ENCODE measurements at regions not wholly inside any gene's neighbourhood (a gene's known extent, or its start where the extent isn't known, plus 50 kb on each side); places are given as distances from the start of the nearest gene placed in this dataset.

GRCh38 chr15:93223803-93224202 is 134.8 kb upstream of the RGMA start:
- no peak for DNase-seq (ENCODE audit: low read depth in 4 of 4, low spot score in 1 of 4)

- no peak for DNase-seq (ENCODE audit: low read depth in 4 of 4, low spot score in 1 of 4)
Observed at GRCh38 chr15:93221759-93222158, 132.7 kb upstream of the RGMA start.

- no peak for DNase-seq (ENCODE audit: low read depth in 4 of 4, low spot score in 1 of 4)
Observed at GRCh38 chr15:93219859-93220420, 130.9 kb upstream of the RGMA start.

- DNase-seq (ENCODE audit: low read depth in 4 of 4, low spot score in 1 of 4) = no peak
Observed at GRCh38 chr15:93217343-93217742, 128.3 kb upstream of the RGMA start.

- DNase-seq (ENCODE audit: low read depth in 4 of 4, low spot score in 1 of 4) = no peak
Observed at GRCh38 chr15:93214106-93214505, 125.1 kb upstream of the RGMA start.

- no peak for DNase-seq (ENCODE audit: low read depth in 4 of 4, low spot score in 1 of 4)
Observed at GRCh38 chr15:93213281-93213680, 124.3 kb upstream of the RGMA start.

- no peak for DNase-seq (ENCODE audit: low read depth in 4 of 4, low spot score in 1 of 4)
Observed at GRCh38 chr15:93212578-93212977, 123.6 kb upstream of the RGMA start.

GRCh38 chr15:93210995-93211394 is 122.0 kb upstream of the RGMA start:
- no peak for DNase-seq (ENCODE audit: low read depth in 4 of 4, low spot score in 1 of 4)

GRCh38 chr15:93209690-93210445 is 120.9 kb upstream of the RGMA start:
- no peak for DNase-seq (ENCODE audit: low read depth in 4 of 4, low spot score in 1 of 4)

- no peak for DNase-seq (ENCODE audit: low read depth in 4 of 4, low spot score in 1 of 4)
Observed at GRCh38 chr15:93206893-93207292, 117.9 kb upstream of the RGMA start.

- DNase-seq (ENCODE audit: low read depth in 4 of 4, low spot score in 1 of 4) = no peak
Observed at GRCh38 chr15:93205413-93205812, 116.4 kb upstream of the RGMA start.

- no peak for DNase-seq (ENCODE audit: low read depth in 4 of 4, low spot score in 1 of 4)
Observed at GRCh38 chr15:93203036-93203435, 114.0 kb upstream of the RGMA start.

- DNase-seq (ENCODE audit: low read depth in 4 of 4, low spot score in 1 of 4) = no peak
Observed at GRCh38 chr15:93202405-93202804, 113.4 kb upstream of the RGMA start.

- DNase-seq (ENCODE audit: low read depth in 4 of 4, low spot score in 1 of 4) = no peak
Observed at GRCh38 chr15:93201940-93202339, 112.9 kb upstream of the RGMA start.

- no peak for DNase-seq (ENCODE audit: low read depth in 4 of 4, low spot score in 1 of 4)
Observed at GRCh38 chr15:93200837-93201226, 111.8 kb upstream of the RGMA start.

- no peak for DNase-seq (ENCODE audit: low read depth in 4 of 4, low spot score in 1 of 4)
Observed at GRCh38 chr15:93200081-93200836, 111.2 kb upstream of the RGMA start.

- DNase-seq (ENCODE audit: low read depth in 4 of 4, low spot score in 1 of 4) = no peak
Observed at GRCh38 chr15:93196135-93196670, 107.2 kb upstream of the RGMA start.

- DNase-seq (ENCODE audit: low read depth in 4 of 4, low spot score in 1 of 4) = no peak
Observed at GRCh38 chr15:93195109-93195508, 106.1 kb upstream of the RGMA start.

GRCh38 chr15:93190238-93190637 is 101.2 kb upstream of the RGMA start:
- DNase-seq (ENCODE audit: low read depth in 4 of 4, low spot score in 1 of 4) = no peak

- no peak for DNase-seq (ENCODE audit: low read depth in 4 of 4, low spot score in 1 of 4)
Observed at GRCh38 chr15:93189561-93189960, 100.5 kb upstream of the RGMA start.

- no peak for DNase-seq (ENCODE audit: low read depth in 4 of 4, low spot score in 1 of 4)
Observed at GRCh38 chr15:93188236-93188635, 99.2 kb upstream of the RGMA start.

GRCh38 chr15:93185796-93186195 is 96.8 kb upstream of the RGMA start:
- no peak for DNase-seq (ENCODE audit: low read depth in 4 of 4, low spot score in 1 of 4)
